ENCODE measurements at regions not wholly inside any gene's neighbourhood (a gene's known extent, or its start where the extent isn't known, plus 50 kb on each side); places are given as distances from the start of the nearest gene placed in this dataset.
A peak's percentile ranks its signal among the peaks of the same experiment; 100 is the strongest.

DNA sequence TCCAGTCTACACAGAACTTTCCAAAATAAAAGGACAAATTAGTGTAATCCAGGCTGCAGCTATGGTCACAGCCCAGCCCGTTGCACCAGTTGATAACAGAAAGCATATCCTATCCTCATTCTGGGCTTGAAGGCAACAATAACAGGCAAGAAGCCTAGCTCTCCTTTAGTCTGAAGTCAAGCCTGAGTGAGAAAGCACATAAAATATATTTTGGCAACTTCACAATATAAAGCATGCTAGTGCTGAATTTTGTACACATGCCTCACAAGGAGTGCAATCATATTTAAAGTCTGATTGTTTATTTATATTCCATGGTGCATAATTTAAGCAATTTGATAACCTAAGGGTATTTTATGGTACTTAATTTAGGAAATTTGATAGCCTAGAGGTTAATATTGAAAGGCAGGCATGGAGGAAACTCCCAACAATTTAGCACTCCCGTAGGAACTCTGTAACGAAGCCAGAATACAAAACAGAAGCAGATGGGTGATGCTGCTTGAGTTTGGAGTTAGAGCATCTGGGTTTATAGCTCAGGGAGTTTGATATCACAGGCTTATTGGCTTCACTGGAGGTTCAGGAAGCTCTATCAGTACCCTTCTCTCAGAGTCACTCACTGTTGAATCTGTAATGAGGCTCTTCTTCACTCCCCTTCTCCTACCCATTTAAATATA is 1199.1 kb upstream of the GYPC start:
- H3K27me3 ChIP-seq (ENCODE audit: control insufficient read depth, insufficient read depth, low read length) = no peaks in the 10 kb centered on the region
- no CpG with 5 or more reads among the region's 3 CpGs for WGBS (ENCODE audit: insufficient coverage, low lambda C conversion rate)
- H3K4me1 ChIP-seq (ENCODE audit: control insufficient read depth, insufficient read depth, low read length) = no peaks in the 10 kb centered on the region
- H3K9me3 ChIP-seq (ENCODE audit: control insufficient read depth, low read depth, low read length) = no peaks in the 10 kb centered on the region
- no peak overlapping the region for H3K4me3 ChIP-seq (ENCODE audit: low read length)
- no peaks in the 10 kb centered on the region for H3K36me3 ChIP-seq (ENCODE audit: control insufficient read depth, insufficient read depth, low read length)
- no peak overlapping the region for H3K27ac ChIP-seq (ENCODE audit: low read length)
- DNase-seq = no peak

DNA sequence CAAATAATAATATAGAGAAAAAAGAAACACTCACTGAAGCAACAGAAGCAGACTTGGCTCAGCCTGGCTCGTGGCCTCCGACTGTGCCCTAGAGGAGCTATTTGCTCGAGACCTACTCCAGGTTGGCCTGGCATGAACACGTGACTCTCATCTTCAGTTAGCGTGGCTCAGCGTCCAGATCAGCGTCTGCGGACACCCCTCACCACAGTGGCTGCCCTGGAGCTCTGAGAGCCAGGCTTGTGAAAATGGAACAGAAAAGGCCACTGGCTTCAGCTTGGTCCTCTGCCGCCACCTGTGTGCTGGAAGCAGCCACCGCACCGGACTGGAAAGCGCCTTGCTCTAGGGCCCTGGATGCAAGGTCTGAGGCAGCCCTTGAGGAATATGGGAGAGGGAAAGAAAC is 1184.0 kb upstream of the GYPC start:
- peaks cover 2% of the 10 kb centered on the region for H3K9me3 ChIP-seq (ENCODE audit: control insufficient read depth, low read depth, low read length)
- WGBS (ENCODE audit: insufficient coverage, low lambda C conversion rate) = no CpG with 5 or more reads among the region's 12 CpGs

DNA sequence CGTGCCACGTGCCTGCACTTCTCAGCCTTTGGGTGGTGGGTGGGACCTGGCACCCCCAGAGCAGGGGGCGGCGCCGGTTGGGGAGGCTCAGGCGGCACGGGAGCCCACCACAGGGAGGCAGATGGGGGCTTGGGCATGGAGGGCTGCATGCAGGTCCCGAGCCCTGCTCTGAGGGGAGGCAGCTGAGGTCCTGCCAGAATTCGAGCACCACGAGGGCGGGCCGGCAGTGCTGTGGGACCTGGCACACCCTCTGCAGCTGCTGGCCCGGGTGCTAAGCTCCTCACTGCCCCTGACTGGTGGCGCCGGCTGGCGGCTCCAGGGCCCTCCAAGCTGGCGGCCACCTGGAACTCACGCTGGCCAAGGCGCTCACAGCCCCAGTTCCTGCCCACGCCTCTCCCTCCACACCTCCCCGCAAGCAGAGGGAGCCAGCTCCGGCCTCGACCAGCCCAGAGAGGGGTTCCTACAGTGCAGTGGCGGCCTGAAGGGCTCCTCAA is 1176.8 kb upstream of the GYPC start:
- H3K9me3 ChIP-seq (ENCODE audit: control insufficient read depth, low read depth, low read length) = peaks cover 9% of the 10 kb centered on the region
- H3K27me3 ChIP-seq (ENCODE audit: control insufficient read depth, insufficient read depth, low read length) = no peaks in the 10 kb centered on the region
- no peak overlapping the region for H3K4me3 ChIP-seq (ENCODE audit: low read length)
- whole genome bisulfite sequencing (ENCODE audit: insufficient coverage, low lambda C conversion rate) = no CpG with 5 or more reads among the region's 24 CpGs
- H3K27ac ChIP-seq (ENCODE audit: low read length) = no peak overlapping the region
- no peaks in the 10 kb centered on the region for H3K36me3 ChIP-seq (ENCODE audit: control insufficient read depth, insufficient read depth, low read length)
- H3K4me1 ChIP-seq (ENCODE audit: control insufficient read depth, insufficient read depth, low read length) = no peaks in the 10 kb centered on the region
- DNase-seq = no peak

More for the DNA sequence above, 1184.0 kb upstream of the GYPC start:
- Histone ChIP-seq H3K4me3 (ENCODE audit: low read length) (no peak overlapping the region), H3K27me3 (ENCODE audit: control insufficient read depth, insufficient read depth, low read length) (no peaks in the 10 kb centered on the region), H3K36me3 (ENCODE audit: control insufficient read depth, insufficient read depth, low read length) (no peaks in the 10 kb centered on the region), H3K27ac (ENCODE audit: low read length) (no peak overlapping the region), H3K4me1 (ENCODE audit: control insufficient read depth, insufficient read depth, low read length) (no peaks in the 10 kb centered on the region)
- DNase-seq = peak in 1 of 2 donors; percentile 2

DNA sequence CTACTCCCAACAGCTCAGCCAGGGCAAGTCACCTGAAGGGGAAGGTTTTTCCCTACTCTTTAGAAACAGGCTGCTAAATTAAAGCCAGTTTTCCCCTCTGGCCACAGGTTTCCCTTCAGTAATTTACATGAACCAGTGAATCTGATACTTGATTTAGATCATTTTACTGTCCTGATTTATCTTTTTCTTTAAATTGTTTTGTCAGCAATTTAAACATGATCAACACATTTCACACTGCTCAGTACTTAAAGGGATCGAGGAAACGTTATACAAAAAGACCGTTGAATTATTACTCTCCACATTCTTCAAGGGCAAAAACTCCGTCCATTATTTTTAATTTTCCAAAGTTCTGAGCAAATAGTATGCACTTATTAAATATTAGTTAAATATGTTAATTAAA is 1165.7 kb upstream of the GYPC start:
- 76% methylated on average over 4 of the region's 4 CpGs for WGBS (ENCODE audit: insufficient coverage, low lambda C conversion rate)
- DNase-seq = no peak
- Histone ChIP-seq H3K4me1 (ENCODE audit: control insufficient read depth, insufficient read depth, low read length) (no peaks in the 10 kb centered on the region), H3K36me3 (ENCODE audit: control insufficient read depth, insufficient read depth, low read length) (no peaks in the 10 kb centered on the region), H3K27ac (ENCODE audit: low read length) (no peak overlapping the region), H3K27me3 (ENCODE audit: control insufficient read depth, insufficient read depth, low read length) (no peaks in the 10 kb centered on the region), H3K4me3 (ENCODE audit: low read length) (no peak overlapping the region), H3K9me3 (ENCODE audit: control insufficient read depth, low read depth, low read length) (no peaks in the 10 kb centered on the region)

DNA sequence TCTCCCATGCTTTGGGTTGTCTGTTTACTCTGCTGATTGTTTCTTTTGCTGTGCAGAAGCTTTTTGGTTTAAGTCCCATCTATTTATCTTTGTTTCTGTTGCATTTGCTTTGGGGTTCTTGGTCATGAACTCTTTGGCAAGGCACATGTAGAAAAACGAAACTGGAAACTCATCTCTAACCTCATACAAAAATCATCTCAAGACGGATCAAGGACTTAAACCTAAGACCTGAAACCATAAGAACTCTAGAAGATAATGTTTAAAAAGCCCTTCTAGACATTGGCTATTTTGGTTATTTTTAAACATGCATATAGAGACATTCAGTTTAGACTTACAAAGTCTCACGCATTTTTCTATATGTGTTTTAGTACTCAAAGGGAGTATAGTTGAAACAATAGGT is 1164.3 kb upstream of the GYPC start:
- DNase-seq = no peak
- Histone ChIP-seq H3K9me3 (ENCODE audit: control insufficient read depth, low read depth, low read length) (no peaks in the 10 kb centered on the region), H3K36me3 (ENCODE audit: control insufficient read depth, insufficient read depth, low read length) (no peaks in the 10 kb centered on the region), H3K27ac (ENCODE audit: low read length) (no peak overlapping the region), H3K4me3 (ENCODE audit: low read length) (no peak overlapping the region), H3K4me1 (ENCODE audit: control insufficient read depth, insufficient read depth, low read length) (no peaks in the 10 kb centered on the region), H3K27me3 (ENCODE audit: control insufficient read depth, insufficient read depth, low read length) (no peaks in the 10 kb centered on the region)
- WGBS (ENCODE audit: insufficient coverage, low lambda C conversion rate) = 88% methylated on average over 3 of the region's 3 CpGs

DNA sequence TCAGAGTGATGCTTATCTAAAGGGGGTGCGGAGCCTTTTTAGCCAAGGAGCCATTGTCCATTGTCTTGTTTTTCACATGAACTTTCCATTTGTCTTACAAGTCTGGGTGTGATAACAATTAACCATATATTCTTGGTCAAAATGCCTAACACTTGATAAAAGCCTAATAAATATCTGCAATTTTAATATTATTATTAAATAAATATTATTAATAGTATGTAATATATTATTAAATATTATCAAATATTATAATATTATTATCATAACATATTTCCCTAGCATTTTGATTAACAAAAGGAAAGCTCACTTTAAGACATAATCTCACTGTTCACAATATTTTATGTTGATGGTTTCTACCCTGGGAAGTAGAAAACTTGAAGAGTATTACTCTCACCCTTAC is 1143.6 kb upstream of the GYPC start:
- Histone ChIP-seq H3K4me3 (ENCODE audit: low read length) (no peak overlapping the region), H3K9me3 (ENCODE audit: control insufficient read depth, low read depth, low read length) (peaks cover 3% of the 10 kb centered on the region), H3K36me3 (ENCODE audit: control insufficient read depth, insufficient read depth, low read length) (no peaks in the 10 kb centered on the region), H3K27ac (ENCODE audit: low read length) (no peak overlapping the region), H3K4me1 (ENCODE audit: control insufficient read depth, insufficient read depth, low read length) (no peaks in the 10 kb centered on the region), H3K27me3 (ENCODE audit: control insufficient read depth, insufficient read depth, low read length) (no peaks in the 10 kb centered on the region)
- WGBS (ENCODE audit: insufficient coverage, low lambda C conversion rate) = 100% methylated on average over 1 of the region's 1 CpG
- DNase-seq = no peak

DNA sequence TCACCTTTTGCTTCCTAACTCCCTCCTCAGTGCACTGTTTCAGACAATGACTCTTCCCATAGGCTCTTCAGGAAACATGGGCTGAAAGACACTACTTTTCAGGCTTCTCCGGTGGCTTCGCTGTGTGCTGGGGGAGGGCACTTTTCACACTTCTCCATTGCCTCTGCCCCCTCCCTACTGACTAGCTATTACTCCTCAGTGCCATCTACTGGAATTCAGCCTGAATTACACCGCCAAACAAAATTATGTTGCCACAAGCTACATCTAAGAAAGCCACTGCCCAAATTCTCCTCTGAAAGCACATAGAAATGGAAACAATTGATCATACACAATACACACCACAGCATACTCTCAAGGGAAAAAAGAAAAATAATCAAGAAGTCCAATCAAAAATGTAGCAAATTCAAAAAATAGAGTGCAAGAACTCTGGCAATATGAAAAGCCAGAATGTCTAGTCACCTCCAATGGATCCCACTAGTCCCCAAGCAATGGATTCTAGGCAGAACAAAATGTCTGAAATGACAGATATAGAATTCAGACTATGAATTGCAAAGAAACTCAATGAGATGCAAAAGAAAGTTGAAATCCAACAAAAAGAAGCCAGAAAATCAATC is 1139.4 kb upstream of the GYPC start:
- no peak overlapping the region for H3K4me3 ChIP-seq (ENCODE audit: low read length)
- no peak overlapping the region for H3K27ac ChIP-seq (ENCODE audit: low read length)
- no peaks in the 10 kb centered on the region for H3K36me3 ChIP-seq (ENCODE audit: control insufficient read depth, insufficient read depth, low read length)
- peaks cover 3% of the 10 kb centered on the region for H3K9me3 ChIP-seq (ENCODE audit: control insufficient read depth, low read depth, low read length)
- no CpG with 5 or more reads among the region's 3 CpGs for WGBS (ENCODE audit: insufficient coverage, low lambda C conversion rate)
- DNase-seq = no peak
- H3K27me3 ChIP-seq (ENCODE audit: control insufficient read depth, insufficient read depth, low read length) = no peaks in the 10 kb centered on the region
- H3K4me1 ChIP-seq (ENCODE audit: control insufficient read depth, insufficient read depth, low read length) = no peaks in the 10 kb centered on the region

DNA sequence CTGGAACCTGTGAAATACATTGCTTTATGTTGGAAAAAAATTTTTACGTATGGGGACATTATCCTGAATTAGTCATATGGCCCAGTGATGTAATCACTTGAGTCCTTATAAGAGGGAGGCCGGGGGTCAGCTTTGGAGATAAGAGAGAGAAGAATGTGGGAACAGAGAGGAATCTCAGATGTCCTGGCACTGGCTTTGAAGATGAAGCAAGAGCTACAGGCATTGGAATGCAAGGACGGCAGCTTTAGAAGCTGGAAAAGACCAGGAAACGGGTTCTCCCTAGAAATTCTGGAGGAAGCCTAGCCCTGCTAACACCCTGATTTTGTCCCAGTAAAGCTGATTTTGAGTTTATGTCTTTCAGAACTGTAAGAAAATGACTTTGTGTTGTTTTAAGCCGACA is 1129.9 kb upstream of the GYPC start:
- H3K4me1 ChIP-seq (ENCODE audit: control insufficient read depth, insufficient read depth, low read length) = no peaks in the 10 kb centered on the region
- 60% methylated on average over 1 of the region's 5 CpGs for WGBS (ENCODE audit: insufficient coverage, low lambda C conversion rate)
- no peaks in the 10 kb centered on the region for H3K27me3 ChIP-seq (ENCODE audit: control insufficient read depth, insufficient read depth, low read length)

DNA sequence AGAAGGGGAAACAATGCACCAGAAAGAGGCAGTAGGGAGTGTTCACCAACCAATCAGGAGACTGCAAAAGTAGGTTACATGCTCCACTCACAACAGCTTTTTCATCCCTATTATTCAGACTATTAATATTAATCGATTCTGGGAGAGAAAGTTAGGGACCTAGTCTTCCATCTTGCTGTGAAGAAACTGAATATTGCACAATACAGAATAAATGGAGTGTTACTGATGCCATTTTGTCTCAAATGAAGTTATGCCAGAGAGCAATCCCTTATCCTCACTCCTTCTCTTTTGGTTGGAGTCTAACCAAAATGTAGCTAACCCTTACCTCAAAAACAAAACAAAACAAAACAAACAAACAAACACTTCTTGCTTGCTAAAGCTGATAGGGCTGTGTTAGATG is 1120.9 kb upstream of the GYPC start:
- no peak overlapping the region for H3K27ac ChIP-seq (ENCODE audit: low read length)
- H3K36me3 ChIP-seq (ENCODE audit: control insufficient read depth, insufficient read depth, low read length) = no peaks in the 10 kb centered on the region
- no CpG with 5 or more reads among the region's 1 CpG for WGBS (ENCODE audit: insufficient coverage, low lambda C conversion rate)
- no peaks in the 10 kb centered on the region for H3K27me3 ChIP-seq (ENCODE audit: control insufficient read depth, insufficient read depth, low read length)
- H3K4me1 ChIP-seq (ENCODE audit: control insufficient read depth, insufficient read depth, low read length) = no peaks in the 10 kb centered on the region
- no peak overlapping the region for H3K4me3 ChIP-seq (ENCODE audit: low read length)
- DNase-seq = no peak
- H3K9me3 ChIP-seq (ENCODE audit: control insufficient read depth, low read depth, low read length) = no peaks in the 10 kb centered on the region

More for the DNA sequence above, 1129.9 kb upstream of the GYPC start:
- no peak for DNase-seq
- Histone ChIP-seq H3K27ac (ENCODE audit: low read length) (no peak overlapping the region), H3K36me3 (ENCODE audit: control insufficient read depth, insufficient read depth, low read length) (no peaks in the 10 kb centered on the region), H3K9me3 (ENCODE audit: control insufficient read depth, low read depth, low read length) (no peaks in the 10 kb centered on the region), H3K4me3 (ENCODE audit: low read length) (no peak overlapping the region)

DNA sequence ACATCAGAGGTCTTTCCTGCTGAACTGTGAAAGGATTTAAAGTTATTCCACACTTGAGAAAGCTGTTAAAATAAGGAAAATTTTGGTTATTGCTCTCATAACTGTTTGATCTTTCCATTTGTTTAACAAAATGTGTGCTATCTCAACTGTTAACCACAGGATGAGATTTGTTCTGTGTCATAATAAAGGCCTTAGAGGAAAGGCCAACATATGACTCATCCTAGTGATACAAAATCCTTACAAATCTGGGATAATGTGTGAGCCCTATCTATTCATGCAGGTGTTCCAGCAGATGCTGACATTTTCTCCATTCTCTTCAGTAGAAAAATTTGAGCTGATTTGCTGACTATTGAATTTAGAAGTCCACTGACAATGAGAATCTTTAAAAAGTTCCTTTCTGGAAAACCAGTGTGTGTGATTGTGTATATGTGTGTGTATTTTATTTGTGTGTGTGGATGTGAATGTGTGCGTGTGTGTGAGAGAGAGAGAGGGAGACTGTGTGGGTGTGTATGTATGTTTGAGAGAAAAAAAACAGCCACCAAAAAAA is 1111.9 kb upstream of the GYPC start:
- Histone ChIP-seq H3K27me3 (ENCODE audit: control insufficient read depth, insufficient read depth, low read length) (no peaks in the 10 kb centered on the region), H3K4me1 (ENCODE audit: control insufficient read depth, insufficient read depth, low read length) (no peaks in the 10 kb centered on the region), H3K27ac (ENCODE audit: low read length) (no peak overlapping the region), H3K4me3 (ENCODE audit: low read length) (no peak overlapping the region), H3K36me3 (ENCODE audit: control insufficient read depth, insufficient read depth, low read length) (no peaks in the 10 kb centered on the region), H3K9me3 (ENCODE audit: control insufficient read depth, low read depth, low read length) (no peaks in the 10 kb centered on the region)
- no peak for DNase-seq
- no CpG with 5 or more reads among the region's 1 CpG for WGBS (ENCODE audit: insufficient coverage, low lambda C conversion rate)
